GM23248 (cell line): ENCODE measurements at regions not wholly inside any gene's neighbourhood (a gene's known extent, or its start where the extent isn't known, plus 50 kb on each side); places are given as distances from the start of the nearest gene placed in this dataset.

ENCODE experiments used
- DNase-seq: peaks from one replicate; pipeline ENCODE4 v3.0.0-alpha.2; 2015
- H2AFZ ChIP-seq: fragments of 200-600 bp; sonication (generic); 2 replicates; pipeline ENCODE4 v1.6.1; 2016; ENCODE audit warnings: antibody characterized with exemption
- H3F3A ChIP-seq: fragments of 200-600 bp; sonication (generic); 2 replicates; pipeline ENCODE4 v1.6.1; 2016; ENCODE audit warnings: mild to moderate bottlenecking, antibody characterized with exemption, mixed run types; ENCODE audit not compliant: insufficient read depth
- H3K27ac ChIP-seq: fragments of 200-600 bp; sonication (generic); 2 replicates; pipeline ENCODE4 v1.5.1; 2016; ENCODE audit warnings: mild to moderate bottlenecking
- H3K27me3 ChIP-seq: fragments of 200-600 bp; sonication (generic); replicated peaks from 2 replicates; pipeline ENCODE4 v1.6.1; 2016; ENCODE audit warnings: mild to moderate bottlenecking; ENCODE audit not compliant: insufficient read depth
- H3K36me3 ChIP-seq: fragments of 200-600 bp; sonication (generic); 2 replicates; pipeline ENCODE4 v1.6.1; 2016; ENCODE audit warnings: low read depth, mild to moderate bottlenecking
- H3K4me1 ChIP-seq: fragments of 200-600 bp; sonication (generic); 2 replicates; pipeline ENCODE4 v1.6.1; 2016; ENCODE audit warnings: mild to moderate bottlenecking; ENCODE audit not compliant: insufficient read depth
- H3K4me2 ChIP-seq: fragments of 200-600 bp; sonication (generic); one replicate; pipeline ENCODE4 v1.6.1; 2016; ENCODE audit warnings: mild to moderate bottlenecking; ENCODE audit not compliant: unreplicated experiment
- H3K4me3 ChIP-seq: fragments of 200-600 bp; sonication (generic); 2 replicates; pipeline ENCODE4 v1.5.1; 2016; ENCODE audit warnings: mild to moderate bottlenecking
- H3K79me2 ChIP-seq: fragments of 200-600 bp; sonication (generic); 2 replicates; pipeline ENCODE4 v1.6.1; 2016; ENCODE audit warnings: mild to moderate bottlenecking; ENCODE audit not compliant: insufficient read depth
- H3K9ac ChIP-seq: fragments of 200-600 bp; sonication (generic); 2 replicates; pipeline ENCODE4 v1.6.1; 2016; ENCODE audit warnings: mild to moderate bottlenecking
- H3K9me2 ChIP-seq: fragments of 200-600 bp; sonication (generic); 2 replicates; pipeline ENCODE4 v1.6.1; 2016; ENCODE audit warnings: mixed run types, mild to moderate bottlenecking, moderate library complexity; ENCODE audit not compliant: insufficient read depth
- H3K9me3 ChIP-seq: fragments of 200-600 bp; sonication (generic); one replicate; pipeline ENCODE4 v1.6.1; 2017; ENCODE audit warnings: low read depth
- H4K20me1 ChIP-seq: fragments of 200-600 bp; sonication (generic); 2 replicates; pipeline ENCODE4 v1.6.0; 2016; ENCODE audit not compliant: insufficient read depth
- EZH2 ChIP-seq: fragments of 200-600 bp; sonication (generic); IDR thresholded peaks from 2 replicates; pipeline ENCODE4 v1.6.1; 2018; ENCODE audit warnings: antibody characterized with exemption, mild to moderate bottlenecking; ENCODE audit not compliant: insufficient read depth, poor library complexity, severe bottlenecking
- EZH2phosphoT487 ChIP-seq: fragments of 200-600 bp; sonication (generic); IDR thresholded peaks from 2 replicates; pipeline ENCODE4 v1.6.1; 2018; ENCODE audit warnings: antibody characterized with exemption, moderate library complexity, mild to moderate bottlenecking, low read depth; ENCODE audit not compliant: insufficient read depth
- WGBS, 2 experiments: methylation state at CpG; one replicate each; pipeline ENCODE4 v1.1.6; 2015 to 2017; ENCODE audit warnings: low lambda C conversion rate in 2 of 2, low coverage in 1 of 2; ENCODE audit errors: missing lambda C conversion rate in 2 of 2; 5-methylcytosine and 5-hydroxymethylcytosine counted together
- in situ Hi-C: fragments of 300-500 bp; cut with MboI; formaldehyde crosslinking; loops from 2 replicates; pipeline ENCODE4 v1.15.0; 2020

- H2AFZ ChIP-seq = peak overlapping the region; percentile 22
These were observed 166.7 kb upstream of the E2F7 start for GRCh38 chr12:77232045-77232444.

GRCh38 chr12:77231501-77231918, 166.1 kb upstream of the E2F7 start:
- Histone ChIP-seq H3K27ac (peak overlapping the region; percentile 82), H3K4me3 (peak overlapping the region; percentile 46), H3K9me2 (no peaks in the 10 kb centered on the region), H3K4me1 (peaks cover 23% of the 10 kb centered on the region), H3K36me3 (no peaks in the 10 kb centered on the region), H3K9me3 (no peaks in the 10 kb centered on the region), H3K4me2 (peak overlapping the region; percentile 73), H3K9ac (peak overlapping the region; percentile 52), H3K79me2 (no peaks in the 10 kb centered on the region), H3F3A (peaks cover 15% of the 10 kb centered on the region), H4K20me1 (no peaks in the 10 kb centered on the region), H2AFZ (peak overlapping the region; percentile 22), H3K27me3 (no peaks in the 10 kb centered on the region)
- TF ChIP-seq EZH2phosphoT487 = no peak
- TF ChIP-seq EZH2 = no peak
- 3% methylated on average over 5 of the region's 5 CpGs for WGBS, 2 experiments
- peak; percentile 82 for DNase-seq
- in situ Hi-C loops = no loop called here

More at GRCh38 chr12:77232045-77232444, 166.7 kb upstream of the E2F7 start:
- Histone ChIP-seq H3K27me3 (no peaks in the 10 kb centered on the region), H3K9ac (peak overlapping the region; percentile 52), H3K4me1 (peaks cover 23% of the 10 kb centered on the region), H3K36me3 (no peaks in the 10 kb centered on the region), H3K9me3 (no peaks in the 10 kb centered on the region), H3K79me2 (no peaks in the 10 kb centered on the region), H4K20me1 (no peaks in the 10 kb centered on the region), H3K27ac (peak overlapping the region; percentile 82), H3F3A (peaks cover 15% of the 10 kb centered on the region), H3K9me2 (no peaks in the 10 kb centered on the region), H3K4me2 (peak overlapping the region; percentile 73), H3K4me3 (peak overlapping the region; percentile 46)
- WGBS, 2 experiments = 4 to 10% methylated on average over 1 of the region's 1 CpG
- TF ChIP-seq EZH2phosphoT487 (no peak), EZH2 (no peak)
- DNase-seq = peak; percentile 67
- in situ Hi-C loops = no loop called here

GRCh38 chr12:77229640-77230442, 164.5 kb upstream of the E2F7 start:
- in situ Hi-C loops = no loop called here
- Histone ChIP-seq H3K79me2 (no peaks in the 10 kb centered on the region), H3K27me3 (no peaks in the 10 kb centered on the region), H3K27ac (no peak overlapping the region), H3F3A (peaks cover 15% of the 10 kb centered on the region), H3K9ac (no peak overlapping the region), H3K9me3 (no peaks in the 10 kb centered on the region), H3K4me3 (no peak overlapping the region), H3K4me2 (no peak overlapping the region), H3K4me1 (peaks cover 23% of the 10 kb centered on the region), H4K20me1 (no peaks in the 10 kb centered on the region), H2AFZ (no peak overlapping the region), H3K9me2 (no peaks in the 10 kb centered on the region), H3K36me3 (no peaks in the 10 kb centered on the region)
- no peak for TF ChIP-seq EZH2
- TF ChIP-seq EZH2phosphoT487 = no peak
- WGBS, 2 experiments = 75% methylated on average over 6 of the region's 6 CpGs
- no peak for DNase-seq

GRCh38 chr12:77228376-77228775, 163.0 kb upstream of the E2F7 start:
- WGBS, 2 experiments = 97 to 100% methylated on average over 1 of the region's 1 CpG
- Histone ChIP-seq H4K20me1 (no peaks in the 10 kb centered on the region), H3K4me2 (no peak overlapping the region), H3K4me1 (peaks cover 23% of the 10 kb centered on the region), H3K36me3 (no peaks in the 10 kb centered on the region), H3K9me2 (no peaks in the 10 kb centered on the region), H3K9me3 (no peaks in the 10 kb centered on the region), H3K27ac (no peak overlapping the region), H3K9ac (no peak overlapping the region), H3K27me3 (no peaks in the 10 kb centered on the region), H2AFZ (no peak overlapping the region), H3K79me2 (no peaks in the 10 kb centered on the region), H3K4me3 (no peak overlapping the region), H3F3A (peaks cover 15% of the 10 kb centered on the region)
- in situ Hi-C loops = no loop called here
- no peak for TF ChIP-seq EZH2phosphoT487
- no peak for TF ChIP-seq EZH2
- DNase-seq = no peak
